ENCODE measurements at regions not wholly inside any gene's neighbourhood (a gene's known extent, or its start where the extent isn't known, plus 50 kb on each side); places are given as distances from the start of the nearest gene placed in this dataset.

DNA sequence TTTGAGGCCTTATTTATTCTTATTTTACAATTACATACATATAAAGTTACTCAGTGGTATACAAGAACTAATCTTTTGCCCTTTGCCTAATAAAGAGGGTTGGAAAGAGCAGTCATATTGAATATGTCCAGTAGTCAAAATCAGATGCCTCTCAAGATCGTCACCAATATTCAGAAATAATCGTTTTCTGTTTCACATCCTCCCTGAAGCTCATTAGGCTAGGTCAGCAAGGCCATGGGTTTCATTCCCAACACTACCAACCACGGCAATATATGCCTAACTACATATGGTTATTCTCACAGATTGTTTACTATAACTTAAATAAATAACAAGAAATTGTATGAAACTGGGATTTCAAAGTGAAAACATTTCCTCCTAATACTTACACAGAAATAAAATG is 167.2 kb upstream of the MANEA start:
- no peak overlapping the region for H3K9ac ChIP-seq (ENCODE audit: control insufficient read depth, insufficient read depth, low read length)
- H3K4me3 ChIP-seq = no peak overlapping the region
- no peak overlapping the region for H3K4me2 ChIP-seq (ENCODE audit: control insufficient read depth, insufficient read depth)
- intact Hi-C loops (cut with micrococcal nuclease; ENCODE audit: unreplicated experiment) (no loop called here), in situ Hi-C loops (cut with MboI) (no loop called here)
- peak; percentile 33; the same call in 1 of the 2 replicates for TF ChIP-seq BCL11A (IDR thresholded peaks at IDR 0.05; ENCODE audit: low read depth, low read length)
- TF ChIP-seq SREBF2 (IDR thresholded peaks at IDR 0.05; ENCODE audit: low read length) = no peak
- TF ChIP-seq SPI1 (IDR thresholded peaks at IDR 0.05; ENCODE audit: borderline replicate concordance, insufficient read depth, low read depth, low read length) = peak; percentile 33; the same call in 1 of the 2 replicates
- TF ChIP-seq MTA3 (IDR thresholded peaks at IDR 0.05; ENCODE audit: borderline replicate concordance, low read length) = no peak
- no peak for TF ChIP-seq SUZ12 (IDR thresholded peaks at IDR 0.05; ENCODE audit: unreplicated experiment)
- TF ChIP-seq KAT2A (conservative IDR thresholded peaks at IDR 0.05; ENCODE audit: control insufficient read depth, low read depth, low read length) = no peak
- TF ChIP-seq ZZZ3 (IDR thresholded peaks at IDR 0.05; ENCODE audit: control insufficient read depth, insufficient read length, low read depth) = no peak
- no peak for TF ChIP-seq POLR2AphosphoS2 (IDR thresholded peaks at IDR 0.05; ENCODE audit: low read depth, low read length)
- no peak for TF ChIP-seq CBX3 (IDR thresholded peaks at IDR 0.05; ENCODE audit: borderline replicate concordance, low read depth)
- no peak for TF ChIP-seq SREBF1 (IDR thresholded peaks at IDR 0.05; ENCODE audit: low read length)
- TF ChIP-seq, protein P1, sequence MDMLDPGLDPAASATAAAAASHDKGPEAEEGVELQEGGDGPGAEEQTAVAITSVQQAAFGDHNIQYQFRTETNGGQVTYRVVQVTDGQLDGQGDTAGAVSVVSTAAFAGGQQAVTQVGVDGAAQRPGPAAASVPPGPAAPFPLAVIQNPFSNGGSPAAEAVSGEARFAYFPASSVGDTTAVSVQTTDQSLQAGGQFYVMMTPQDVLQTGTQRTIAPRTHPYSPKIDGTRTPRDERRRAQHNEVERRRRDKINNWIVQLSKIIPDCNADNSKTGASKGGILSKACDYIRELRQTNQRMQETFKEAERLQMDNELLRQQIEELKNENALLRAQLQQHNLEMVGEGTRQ (IDR thresholded peaks at IDR 0.05; ENCODE audit: borderline replicate concordance, low read depth, low read length) = no peak
- TF ChIP-seq, protein P2, sequence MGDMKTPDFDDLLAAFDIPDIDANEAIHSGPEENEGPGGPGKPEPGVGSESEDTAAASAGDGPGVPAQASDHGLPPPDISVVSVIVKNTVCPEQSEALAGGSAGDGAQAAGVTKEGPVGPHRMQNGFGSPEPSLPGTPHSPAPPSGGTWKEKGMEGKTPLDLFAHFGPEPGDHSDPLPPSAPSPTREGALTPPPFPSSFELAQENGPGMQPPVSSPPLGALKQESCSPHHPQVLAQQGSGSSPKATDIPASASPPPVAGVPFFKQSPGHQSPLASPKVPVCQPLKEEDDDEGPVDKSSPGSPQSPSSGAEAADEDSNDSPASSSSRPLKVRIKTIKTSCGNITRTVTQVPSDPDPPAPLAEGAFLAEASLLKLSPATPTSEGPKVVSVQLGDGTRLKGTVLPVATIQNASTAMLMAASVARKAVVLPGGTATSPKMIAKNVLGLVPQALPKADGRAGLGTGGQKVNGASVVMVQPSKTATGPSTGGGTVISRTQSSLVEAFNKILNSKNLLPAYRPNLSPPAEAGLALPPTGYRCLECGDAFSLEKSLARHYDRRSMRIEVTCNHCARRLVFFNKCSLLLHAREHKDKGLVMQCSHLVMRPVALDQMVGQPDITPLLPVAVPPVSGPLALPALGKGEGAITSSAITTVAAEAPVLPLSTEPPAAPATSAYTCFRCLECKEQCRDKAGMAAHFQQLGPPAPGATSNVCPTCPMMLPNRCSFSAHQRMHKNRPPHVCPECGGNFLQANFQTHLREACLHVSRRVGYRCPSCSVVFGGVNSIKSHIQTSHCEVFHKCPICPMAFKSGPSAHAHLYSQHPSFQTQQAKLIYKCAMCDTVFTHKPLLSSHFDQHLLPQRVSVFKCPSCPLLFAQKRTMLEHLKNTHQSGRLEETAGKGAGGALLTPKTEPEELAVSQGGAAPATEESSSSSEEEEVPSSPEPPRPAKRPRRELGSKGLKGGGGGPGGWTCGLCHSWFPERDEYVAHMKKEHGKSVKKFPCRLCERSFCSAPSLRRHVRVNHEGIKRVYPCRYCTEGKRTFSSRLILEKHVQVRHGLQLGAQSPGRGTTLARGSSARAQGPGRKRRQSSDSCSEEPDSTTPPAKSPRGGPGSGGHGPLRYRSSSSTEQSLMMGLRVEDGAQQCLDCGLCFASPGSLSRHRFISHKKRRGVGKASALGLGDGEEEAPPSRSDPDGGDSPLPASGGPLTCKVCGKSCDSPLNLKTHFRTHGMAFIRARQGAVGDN (IDR thresholded peaks at IDR 0.05) = no peak
- TF ChIP-seq, protein P3, sequence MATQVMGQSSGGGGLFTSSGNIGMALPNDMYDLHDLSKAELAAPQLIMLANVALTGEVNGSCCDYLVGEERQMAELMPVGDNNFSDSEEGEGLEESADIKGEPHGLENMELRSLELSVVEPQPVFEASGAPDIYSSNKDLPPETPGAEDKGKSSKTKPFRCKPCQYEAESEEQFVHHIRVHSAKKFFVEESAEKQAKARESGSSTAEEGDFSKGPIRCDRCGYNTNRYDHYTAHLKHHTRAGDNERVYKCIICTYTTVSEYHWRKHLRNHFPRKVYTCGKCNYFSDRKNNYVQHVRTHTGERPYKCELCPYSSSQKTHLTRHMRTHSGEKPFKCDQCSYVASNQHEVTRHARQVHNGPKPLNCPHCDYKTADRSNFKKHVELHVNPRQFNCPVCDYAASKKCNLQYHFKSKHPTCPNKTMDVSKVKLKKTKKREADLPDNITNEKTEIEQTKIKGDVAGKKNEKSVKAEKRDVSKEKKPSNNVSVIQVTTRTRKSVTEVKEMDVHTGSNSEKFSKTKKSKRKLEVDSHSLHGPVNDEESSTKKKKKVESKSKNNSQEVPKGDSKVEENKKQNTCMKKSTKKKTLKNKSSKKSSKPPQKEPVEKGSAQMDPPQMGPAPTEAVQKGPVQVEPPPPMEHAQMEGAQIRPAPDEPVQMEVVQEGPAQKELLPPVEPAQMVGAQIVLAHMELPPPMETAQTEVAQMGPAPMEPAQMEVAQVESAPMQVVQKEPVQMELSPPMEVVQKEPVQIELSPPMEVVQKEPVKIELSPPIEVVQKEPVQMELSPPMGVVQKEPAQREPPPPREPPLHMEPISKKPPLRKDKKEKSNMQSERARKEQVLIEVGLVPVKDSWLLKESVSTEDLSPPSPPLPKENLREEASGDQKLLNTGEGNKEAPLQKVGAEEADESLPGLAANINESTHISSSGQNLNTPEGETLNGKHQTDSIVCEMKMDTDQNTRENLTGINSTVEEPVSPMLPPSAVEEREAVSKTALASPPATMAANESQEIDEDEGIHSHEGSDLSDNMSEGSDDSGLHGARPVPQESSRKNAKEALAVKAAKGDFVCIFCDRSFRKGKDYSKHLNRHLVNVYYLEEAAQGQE (IDR thresholded peaks at IDR 0.05; ENCODE audit: low read depth, low read length) = no peak
- H2AFZ ChIP-seq (ENCODE audit: control insufficient read depth, low read depth, low read length) = no peak overlapping the region
- no peaks in the 10 kb centered on the region for H3K4me1 ChIP-seq (ENCODE audit: control insufficient read depth, insufficient read depth, low read length)
- no peak for DNase-seq (ENCODE audit: low read depth, low spot score)
- ChIA-PET RAD21 (ENCODE audit: unreplicated experiment) (no interaction called here), CTCF (interaction anchor here (0.5 kb wide), 1 partner anchor 600 kb away, joined by 3 read pairs; no protein-coding TSS in a partner anchor), POLR2A (no interaction called here), SMC1A (ENCODE audit: uncharacterized antibody, unreplicated experiment) (interaction anchor here (1.2 kb wide), 1 partner anchor 39 kb away, joined by 3 read pairs; no protein-coding TSS in a partner anchor)
- no peak overlapping the region for H3K27ac ChIP-seq (ENCODE audit: control insufficient read depth, insufficient read depth)
- no peaks in the 10 kb centered on the region for H3K27me3 ChIP-seq (replicated peaks in 1 of 2; ENCODE audit: control insufficient read depth in 2 of 2, insufficient read depth in 2 of 2, low read length in 1 of 2)
- no peaks in the 10 kb centered on the region for H3K36me3 ChIP-seq (ENCODE audit: control insufficient read depth in 2 of 2, insufficient read depth in 2 of 2, low read length in 1 of 2)
- ATAC-seq = peak; percentile 76
- no peaks in the 10 kb centered on the region for H3K9me3 ChIP-seq (replicated peaks; ENCODE audit: control insufficient read depth, insufficient read depth, low read length)
- WGBS (ENCODE audit: insufficient coverage, insufficient replicate concordance, low lambda C conversion rate, missing lambda C conversion rate) = 4% methylated on average over 3 of the region's 3 CpGs
- no peak for FAIRE-seq
- BruUV-seq (replicated peaks) = no TSS peak
- no peaks in the 10 kb centered on the region for H4K20me1 ChIP-seq (ENCODE audit: control insufficient read depth, insufficient read depth)
- H3K79me2 ChIP-seq (ENCODE audit: control insufficient read depth, insufficient read depth, low read length) = no peaks in the 10 kb centered on the region

Measured in GM12878 (cell line).